Colon (tissue), 2 donors: ENCODE measurements at regions not wholly inside any gene's neighbourhood (a gene's known extent, or its start where the extent isn't known, plus 50 kb on each side); places are given as distances from the start of the nearest gene placed in this dataset.
"Not testable (repeated sequence)": the region's sequence is repeated elsewhere in the genome, so short reads cannot be mapped to it uniquely, and the experiment has no call there.

Source experiments
- FAIRE-seq: peaks from 2 replicates; lab custom pipeline; 2012; peaks lifted over from hg19 to GRCh38; lab: Jason Lieb, UNC
- donor health status: control.
- donor health status: control.

- FAIRE-seq = no peak
Measured at GRCh38 chr3:166993015-166993630, 387.0 kb downstream of the ZBBX start.

DNA sequence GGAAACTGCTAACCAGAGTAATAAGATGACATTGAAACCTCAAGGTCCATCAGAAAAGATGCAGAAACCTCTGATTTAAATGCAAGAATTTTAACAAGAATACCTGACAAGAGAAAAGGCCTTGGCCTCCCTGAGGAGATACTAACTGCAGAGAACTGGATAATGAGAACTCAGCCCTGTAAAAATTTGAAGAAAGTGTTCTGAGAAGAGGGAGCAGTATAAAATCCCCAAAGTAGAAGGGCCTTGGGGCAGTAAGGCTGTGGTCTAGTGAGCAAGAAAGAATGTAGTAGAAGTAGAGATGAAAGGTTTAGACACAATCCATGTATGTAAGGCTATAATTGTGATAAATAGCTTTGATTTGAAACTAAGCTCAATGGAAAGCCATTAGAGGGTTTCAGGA, 394.1 kb downstream of the ZBBX start:
- no peak for FAIRE-seq

- not testable (repeated sequence) for FAIRE-seq
Measured at GRCh38 chr3:166975796-166976195, 404.3 kb downstream of the ZBBX start.

- FAIRE-seq = not testable (repeated sequence)
Measured at GRCh38 chr3:166967714-166968113, 412.4 kb downstream of the ZBBX start.

DNA sequence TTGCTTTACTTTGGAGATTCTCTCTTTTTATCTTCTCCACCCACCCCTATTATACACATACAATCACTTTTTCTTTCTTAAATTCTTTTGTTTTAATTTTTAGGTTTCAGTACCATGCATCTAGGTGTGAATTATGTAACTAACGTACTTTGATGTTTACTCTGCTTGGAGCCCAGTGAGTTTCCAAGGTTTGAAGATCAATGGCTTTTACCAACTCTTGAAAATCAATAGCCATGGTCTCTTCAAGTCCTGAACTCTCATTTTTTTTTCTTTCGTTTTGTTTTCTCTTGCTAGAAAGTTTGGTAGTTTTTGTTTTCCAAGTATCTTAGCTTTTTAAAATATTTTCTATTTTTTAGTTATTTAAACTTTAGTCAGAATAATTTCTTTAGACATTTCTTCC, 417.2 kb downstream of the ZBBX start:
- FAIRE-seq = no peak

DNA sequence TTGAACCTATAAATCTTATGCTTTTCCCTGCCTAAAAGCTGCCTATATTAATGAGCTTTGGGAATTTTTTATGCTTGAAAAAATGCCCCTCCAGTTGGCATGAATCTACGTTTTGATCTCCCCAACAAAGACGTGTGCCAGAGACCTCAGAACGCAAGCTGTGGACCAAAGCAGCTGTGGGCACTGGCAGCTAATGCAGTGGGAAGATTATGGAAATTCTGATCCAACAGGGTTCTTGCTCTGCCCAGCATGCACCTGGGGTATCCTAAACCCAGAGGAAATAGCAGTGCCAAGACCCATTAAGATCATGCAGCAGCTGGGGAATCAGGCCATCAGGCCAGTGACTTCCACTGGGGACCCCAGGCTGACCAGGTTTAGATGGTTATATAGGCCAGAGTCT, 423.0 kb downstream of the ZBBX start:
- no peak for FAIRE-seq

DNA sequence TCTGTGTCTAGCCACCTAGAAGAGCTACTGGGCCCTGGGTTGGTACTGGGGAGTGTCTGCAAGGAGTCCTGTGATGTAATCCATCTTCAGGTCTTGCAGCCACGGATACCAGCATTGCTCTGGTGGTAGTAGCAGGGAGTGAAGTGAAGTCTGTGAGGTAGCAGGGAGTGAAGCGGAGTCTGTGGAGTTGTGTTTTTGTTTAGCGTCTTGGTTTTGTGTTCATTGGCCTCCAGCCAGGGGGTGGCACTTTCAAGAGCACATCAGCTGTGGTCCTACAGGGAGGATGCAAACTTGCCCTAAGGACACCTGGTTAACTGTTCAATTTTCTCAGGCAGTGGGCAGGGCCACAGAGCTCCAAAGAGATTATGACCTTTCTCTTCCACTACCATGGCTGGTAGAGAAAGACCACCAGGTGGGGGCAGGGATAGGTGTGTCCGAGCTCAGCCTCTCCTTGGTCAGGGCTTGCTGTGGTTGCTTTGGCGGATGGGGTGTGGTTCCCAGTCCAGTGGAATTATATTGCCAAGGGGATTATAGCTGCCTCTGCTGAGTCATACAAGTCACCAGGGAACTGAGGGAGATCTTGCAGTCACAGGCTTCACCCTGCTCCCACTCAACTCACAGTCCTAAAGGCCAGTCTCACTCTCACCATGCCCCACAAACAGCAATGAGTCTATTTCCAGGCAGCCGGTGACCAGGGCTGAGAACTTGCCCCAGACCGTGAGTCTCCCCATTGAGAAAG, 424.7 kb downstream of the ZBBX start:
- no peak for FAIRE-seq

GRCh38 chr3:166934879-166935278, 445.2 kb downstream of the ZBBX start:
- FAIRE-seq = no peak

- no peak for FAIRE-seq
Measured at GRCh38 chr3:166917437-166917836, 462.7 kb downstream of the ZBBX start.

- FAIRE-seq = no peak
Measured at GRCh38 chr3:166902374-166902773, 477.7 kb downstream of the ZBBX start.

DNA sequence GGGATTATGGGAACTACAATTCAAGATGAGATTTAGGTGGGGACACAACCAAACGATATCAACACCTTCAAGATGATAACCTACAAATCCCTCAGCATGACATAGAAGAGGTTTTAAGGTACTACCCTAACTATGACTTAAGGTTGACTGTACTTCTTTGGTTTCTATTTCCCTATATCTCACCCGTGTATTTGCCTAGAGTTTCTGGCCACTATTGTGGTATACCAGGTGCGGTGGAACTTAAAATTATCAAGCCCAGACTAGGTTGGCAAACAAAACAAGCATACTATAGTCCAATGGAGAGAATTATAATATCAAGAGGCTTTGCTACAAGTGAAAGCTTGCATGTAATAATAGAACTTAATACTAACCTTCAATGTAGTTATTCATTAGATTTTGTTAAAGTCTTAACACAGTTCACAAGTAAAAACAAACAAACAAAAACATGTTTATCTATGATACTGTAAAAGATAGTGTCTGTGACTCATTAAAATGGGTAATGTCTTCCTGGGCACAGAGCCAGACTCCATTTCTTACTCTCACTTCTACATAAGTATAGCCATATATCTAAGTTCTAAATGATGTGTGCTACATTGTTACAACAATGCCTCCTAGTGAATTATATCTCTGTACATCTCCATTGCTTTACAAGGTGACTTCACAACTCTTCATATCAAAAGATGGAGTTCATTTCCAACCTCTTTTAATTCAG, 479.1 kb downstream of the ZBBX start:
- FAIRE-seq = no peak

DNA sequence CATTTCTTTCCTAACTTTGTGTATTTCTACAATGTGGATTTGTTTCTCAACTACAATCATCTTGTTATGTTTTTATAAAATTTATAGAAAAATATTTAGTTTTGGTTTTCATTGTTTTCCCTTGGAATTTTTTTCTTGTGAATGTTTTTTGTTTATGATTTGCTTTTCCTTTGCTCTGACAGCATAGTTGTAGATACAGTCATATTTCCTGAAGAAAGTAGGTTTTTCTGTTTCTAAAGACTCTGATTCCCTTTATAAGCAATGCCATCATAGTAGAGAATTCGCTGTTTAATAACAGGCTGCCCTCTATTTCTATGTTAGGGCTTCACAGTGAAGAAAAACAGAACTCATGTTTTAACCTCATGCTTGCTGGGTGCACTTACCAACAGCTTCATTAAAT, 482.3 kb downstream of the ZBBX start:
- FAIRE-seq = no peak

- no peak for FAIRE-seq
Measured at GRCh38 chr3:166889241-166889640, 490.9 kb downstream of the ZBBX start.

DNA sequence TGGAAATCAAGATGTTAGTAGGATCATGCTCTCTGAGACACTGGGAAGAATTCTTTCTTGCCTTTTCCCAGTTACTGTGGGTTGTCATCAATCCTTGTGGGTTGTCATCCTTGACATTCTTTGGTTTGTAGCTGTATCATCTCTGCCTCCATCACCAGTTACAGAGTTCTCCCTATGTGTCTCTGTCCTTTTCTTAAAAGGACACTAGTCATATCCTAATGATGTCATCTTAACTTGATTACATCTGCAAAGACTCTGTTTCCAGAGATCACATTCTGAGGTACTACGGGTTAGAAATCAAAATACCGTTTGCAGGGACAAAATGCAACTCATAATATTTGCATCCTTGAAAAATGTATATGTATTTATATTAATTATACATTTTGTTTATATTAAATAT, 500.4 kb downstream of the ZBBX start:
- FAIRE-seq = no peak

GRCh38 chr3:166877971-166878370, 502.1 kb downstream of the ZBBX start:
- no peak for FAIRE-seq

DNA sequence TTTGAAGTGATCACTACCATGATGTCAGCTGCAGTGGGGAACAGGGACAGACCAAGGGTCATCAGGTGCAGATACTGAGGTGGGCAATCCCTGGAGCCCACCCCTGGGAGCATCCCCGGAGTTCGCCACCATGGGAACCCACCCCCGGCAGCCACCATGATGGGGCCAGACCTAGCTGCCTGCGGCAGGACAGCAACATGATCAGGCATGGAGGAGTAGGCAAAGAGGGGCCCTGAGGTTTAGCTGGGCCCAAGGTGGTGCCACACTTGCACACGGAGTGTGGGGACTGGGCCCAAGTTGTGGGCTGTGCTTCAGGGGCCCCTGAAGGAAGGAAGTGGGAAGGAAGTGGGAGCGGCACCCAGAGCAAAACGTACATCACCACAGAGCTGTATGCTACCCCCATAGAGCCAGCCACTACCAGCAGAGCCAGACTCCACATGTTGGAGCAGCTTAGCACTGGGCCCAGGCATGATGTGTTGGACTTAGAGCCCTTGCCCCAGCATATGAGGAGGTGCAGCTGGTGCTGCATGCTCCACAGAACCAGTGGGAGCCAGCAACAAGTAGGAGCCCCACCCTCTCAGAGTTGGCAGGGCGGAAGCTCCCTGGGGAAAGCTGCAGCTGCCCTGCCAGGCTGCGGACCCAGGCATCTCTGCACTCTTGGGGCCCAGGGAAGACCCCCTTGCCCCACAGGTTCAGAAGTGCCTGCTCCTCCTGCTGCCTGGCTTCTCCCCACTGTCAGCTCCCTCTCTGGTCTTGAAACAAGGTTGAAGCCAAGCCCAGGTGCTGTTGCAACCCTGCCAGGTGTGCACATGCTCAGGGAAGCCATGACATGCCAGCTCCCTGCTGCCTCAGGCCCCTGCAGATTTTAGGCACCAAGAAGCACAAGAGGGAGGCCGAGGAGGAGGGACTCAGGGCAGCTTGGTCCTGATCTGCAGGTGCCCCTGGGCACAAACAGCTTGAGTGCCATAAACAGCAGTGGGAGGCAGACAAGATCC, 515.3 kb downstream of the ZBBX start:
- FAIRE-seq = no peak

GRCh38 chr3:166860217-166860616, 519.9 kb downstream of the ZBBX start:
- no peak for FAIRE-seq

DNA sequence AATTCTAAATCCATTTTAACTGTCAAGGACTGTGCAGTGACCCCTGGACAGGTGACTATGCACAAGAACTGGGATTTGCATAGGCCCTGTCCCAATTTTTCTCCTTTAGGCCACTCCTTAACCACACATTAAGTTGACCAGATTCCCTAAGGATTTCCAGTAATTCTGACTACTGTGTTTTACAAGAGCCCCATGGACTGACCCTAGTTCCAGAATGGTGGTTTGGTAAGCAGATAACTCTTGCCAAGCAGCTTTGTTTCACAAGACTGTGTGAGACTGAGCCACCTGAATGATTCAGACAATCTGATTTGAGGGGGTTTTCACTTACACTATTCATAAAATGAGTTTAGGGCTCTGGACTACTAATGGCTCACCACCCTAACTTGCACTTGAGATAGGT, 535.8 kb downstream of the ZBBX start:
- FAIRE-seq = no peak

DNA sequence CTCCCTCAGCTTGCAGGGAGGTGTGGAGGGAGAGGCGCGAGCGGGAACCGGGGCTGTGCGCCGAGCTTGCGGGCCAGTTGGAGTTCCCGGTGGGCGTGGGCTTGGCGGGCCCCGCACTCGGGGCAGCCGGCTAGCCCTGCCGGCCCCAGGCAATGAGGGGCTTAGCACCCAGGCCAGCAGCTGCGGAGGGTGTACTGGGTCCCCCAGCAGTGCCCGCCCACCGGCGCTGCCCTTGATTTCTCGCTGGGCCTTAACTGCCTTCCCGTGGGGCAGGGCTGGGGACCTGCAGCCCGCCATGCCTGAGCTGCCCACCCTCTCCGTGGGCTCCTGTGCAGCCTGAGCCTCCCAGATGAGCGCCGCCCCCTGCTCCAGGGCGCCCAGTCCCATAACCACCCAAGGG, 537.3 kb downstream of the ZBBX start:
- FAIRE-seq = not testable (repeated sequence)

GRCh38 chr3:166837535-166837934, 542.6 kb downstream of the ZBBX start:
- no peak for FAIRE-seq

GRCh38 chr3:166836836-166837235, 543.3 kb downstream of the ZBBX start:
- no peak for FAIRE-seq

GRCh38 chr3:166829896-166830295, 550.2 kb downstream of the ZBBX start:
- no peak for FAIRE-seq
